Dermis microvascular lymphatic vessel endothelial cell (primary cell): ENCODE measurements at regions not wholly inside any gene's neighbourhood (a gene's known extent, or its start where the extent isn't known, plus 50 kb on each side); places are given as distances from the start of the nearest gene placed in this dataset.

Source experiments
- DNase-seq, 2 donors: peaks; one replicate each; pipeline versions ENCODE4 v3.0.0 to v3.0.0-alpha.2; 2010; ENCODE audit warnings: low read depth in 2 of 2

- no peak for DNase-seq
Measured at GRCh38 chr2:41393621-41394020, 654.2 kb upstream of the PKDCC start.

- DNase-seq, result no peak
Measured at GRCh38 chr2:41394541-41394940, 653.3 kb upstream of the PKDCC start.

GRCh38 chr2:41395692-41396091 lies 652.1 kb upstream of the PKDCC start:
- no peak for DNase-seq

GRCh38 chr2:41399437-41400087 lies 648.3 kb upstream of the PKDCC start:
- DNase-seq, result no peak

GRCh38 chr2:41400088-41400665 lies 647.6 kb upstream of the PKDCC start:
- peak in 1 of 2 donors; percentile 2 for DNase-seq

- no peak for DNase-seq
Measured at GRCh38 chr2:41405441-41405840, 642.4 kb upstream of the PKDCC start.

- DNase-seq, result no peak
Measured at GRCh38 chr2:41409328-41409727, 638.5 kb upstream of the PKDCC start.

GRCh38 chr2:41410011-41410410 lies 637.8 kb upstream of the PKDCC start:
- no peak for DNase-seq

GRCh38 chr2:41413813-41414485 lies 633.9 kb upstream of the PKDCC start:
- DNase-seq, result no peak

GRCh38 chr2:41414486-41415230 lies 633.2 kb upstream of the PKDCC start:
- no peak for DNase-seq

- DNase-seq, result no peak
Measured at GRCh38 chr2:41417511-41417910, 630.3 kb upstream of the PKDCC start.

- no peak for DNase-seq
Measured at GRCh38 chr2:41420219-41420618, 627.6 kb upstream of the PKDCC start.

GRCh38 chr2:41420872-41421271 lies 626.9 kb upstream of the PKDCC start:
- no peak for DNase-seq

- no peak for DNase-seq
Measured at GRCh38 chr2:41431756-41432155, 616.1 kb upstream of the PKDCC start.

- no peak for DNase-seq
Measured at GRCh38 chr2:41432459-41432858, 615.4 kb upstream of the PKDCC start.

GRCh38 chr2:41434991-41435390 lies 612.8 kb upstream of the PKDCC start:
- DNase-seq, result no peak

- no peak for DNase-seq
Measured at GRCh38 chr2:41441958-41442357, 605.9 kb upstream of the PKDCC start.

GRCh38 chr2:41445865-41446264 lies 602.0 kb upstream of the PKDCC start:
- no peak for DNase-seq

- DNase-seq, result no peak
Measured at GRCh38 chr2:41446266-41446665, 601.6 kb upstream of the PKDCC start.

- no peak for DNase-seq
Measured at GRCh38 chr2:41448221-41448620, 599.6 kb upstream of the PKDCC start.

GRCh38 chr2:41457026-41457425 lies 590.8 kb upstream of the PKDCC start:
- DNase-seq, result no peak

- DNase-seq, result no peak
Measured at GRCh38 chr2:41460661-41461060, 587.2 kb upstream of the PKDCC start.
